SW480 (cell line): ENCODE measurements at regions not wholly inside any gene's neighbourhood (a gene's known extent, or its start where the extent isn't known, plus 50 kb on each side); places are given as distances from the start of the nearest gene placed in this dataset.
"Not testable (repeated sequence)": the region's sequence is repeated elsewhere in the genome, so short reads cannot be mapped to it uniquely, and the experiment has no call there.

Experiments used
- DNase-seq: peaks from one replicate; pipeline ENCODE4 v3.0.0-alpha.2; 2016; ENCODE audit warnings: low spot score

- peak; percentile 67 for DNase-seq
Observed at GRCh38 chr10:45249978-45250693, 65.3 kb downstream of the OR13A1 start.

DNA sequence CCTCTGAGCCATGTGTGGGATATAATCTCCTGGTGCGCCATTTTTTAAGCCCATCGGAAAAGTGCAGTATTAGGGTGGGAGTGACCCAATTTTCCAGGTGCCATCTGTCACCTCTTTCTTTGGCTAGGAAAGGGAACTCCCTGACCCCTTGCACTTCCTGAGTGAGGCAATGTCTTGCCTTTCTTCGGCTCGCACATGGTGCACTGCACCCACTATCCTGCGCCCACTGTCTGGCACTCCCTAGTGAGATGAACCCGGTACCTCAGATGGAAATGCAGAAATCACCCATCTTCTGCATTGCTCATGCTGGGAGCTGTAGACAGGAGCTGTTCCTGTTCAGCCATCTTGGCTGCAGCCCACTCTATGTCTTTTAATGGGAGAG, 64.7 kb downstream of the OR13A1 start:
- not testable (repeated sequence) for DNase-seq
